ENCODE measurements at regions not wholly inside any gene's neighbourhood (a gene's known extent, or its start where the extent isn't known, plus 50 kb on each side); places are given as distances from the start of the nearest gene placed in this dataset.
"Not testable (repeated sequence)": the region's sequence is repeated elsewhere in the genome, so short reads cannot be mapped to it uniquely, and the experiment has no call there.

GRCh38 chr6:26720663-26721218 is 61.2 kb upstream of the ZNF322 start:
- not testable (repeated sequence) for DNase-seq (ENCODE audit: low read depth in 3 of 3)

GRCh38 chr6:26730019-26730766 is 70.6 kb upstream of the ZNF322 start:
- DNase-seq (ENCODE audit: low read depth in 3 of 3) = not testable (repeated sequence)

DNA sequence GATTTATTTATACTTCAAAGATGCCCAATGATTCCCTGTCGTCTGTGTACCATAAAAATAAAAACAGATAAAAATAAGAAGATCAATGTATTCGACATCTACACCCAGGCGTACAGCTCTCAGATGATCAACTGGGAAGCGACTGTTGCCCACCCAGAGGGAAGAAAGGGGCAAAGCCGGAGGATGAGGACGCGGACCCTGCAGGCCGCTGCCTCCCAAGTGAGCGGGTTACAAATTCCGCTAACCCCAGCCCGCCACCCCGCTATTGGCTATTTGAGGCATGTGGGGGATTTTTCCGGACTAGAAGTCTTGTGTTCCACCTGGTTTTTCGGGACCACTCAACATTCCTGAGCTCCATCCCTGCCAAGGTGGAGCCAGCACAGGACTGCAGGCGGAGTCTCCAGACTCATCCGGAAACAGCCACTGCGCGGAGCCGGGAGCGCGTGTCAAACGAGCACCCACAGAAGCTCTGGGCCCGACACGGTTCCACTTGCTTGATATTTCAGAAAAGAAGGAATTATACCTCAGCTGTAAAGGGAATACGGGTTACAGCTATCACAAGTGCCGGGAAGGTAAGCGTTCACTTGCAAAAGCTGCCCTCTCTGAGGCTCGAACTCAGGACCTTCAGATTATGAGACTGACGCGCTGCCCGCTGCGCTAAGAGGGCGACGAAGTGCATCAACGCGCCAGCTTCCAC is 75.4 kb upstream of the ZNF322 start:
- not testable (repeated sequence) for DNase-seq (ENCODE audit: low read depth in 3 of 3)

DNA sequence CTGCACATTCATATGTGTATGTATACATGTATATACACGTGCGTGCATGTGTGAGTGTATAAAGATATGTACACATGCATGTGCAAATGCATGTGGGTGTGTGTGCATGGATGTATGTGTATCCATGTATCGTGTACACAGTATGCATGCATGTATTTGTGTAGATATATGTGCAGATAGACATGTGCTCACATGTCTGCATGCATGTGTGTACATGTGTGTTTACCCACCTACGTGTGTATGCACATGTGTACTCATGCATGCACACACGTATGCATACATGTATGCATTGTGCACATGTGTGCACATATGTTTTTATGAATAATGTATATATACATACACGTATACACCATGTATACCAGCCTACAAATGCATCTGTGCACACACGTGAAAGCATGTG is 80.3 kb upstream of the ZNF322 start:
- DNase-seq (ENCODE audit: low read depth in 3 of 3) = no peak

- DNase-seq (ENCODE audit: low read depth in 3 of 3) = no peak
These were observed 83.7 kb upstream of the ZNF322 start for GRCh38 chr6:26743157-26743821.

DNA sequence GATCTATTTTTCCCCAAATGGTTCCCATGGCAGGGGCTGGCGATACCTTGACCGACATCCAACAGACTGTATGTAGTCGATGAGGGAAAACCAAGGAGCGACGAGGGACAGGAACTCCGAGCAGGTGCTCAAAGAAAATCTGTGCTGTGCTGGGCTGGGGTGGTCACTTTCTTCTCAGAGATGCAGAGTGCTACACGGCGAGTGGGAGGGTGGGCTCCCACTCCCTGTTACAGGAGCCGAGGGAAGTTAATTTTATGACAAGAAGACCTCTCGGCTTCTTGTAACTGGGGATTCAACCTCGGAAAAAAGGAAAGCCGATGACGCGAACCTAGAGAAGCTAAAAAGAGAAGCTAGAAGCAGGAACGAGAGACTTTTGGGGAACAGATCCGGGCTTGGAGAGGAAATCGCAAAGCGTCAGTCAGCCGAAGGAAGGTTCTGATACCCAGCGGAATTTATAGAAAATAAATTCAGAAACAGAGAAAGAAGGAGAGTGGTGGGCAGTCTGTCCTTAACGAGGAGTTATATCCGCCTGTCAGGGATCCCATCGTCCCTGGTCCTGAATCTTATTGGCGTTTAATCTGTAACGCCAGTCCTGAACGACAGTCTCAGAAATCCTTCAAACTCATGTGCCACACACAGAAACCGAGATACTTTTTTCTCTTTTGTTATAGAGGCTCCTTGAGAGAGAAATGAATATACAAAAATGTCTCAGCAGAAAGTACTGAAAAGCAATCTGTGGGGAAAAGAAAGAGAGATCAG is 84.6 kb upstream of the ZNF322 start:
- no peak for DNase-seq (ENCODE audit: low read depth in 3 of 3)

- not testable (repeated sequence) for DNase-seq (ENCODE audit: low read depth in 3 of 3)
These were observed 85.3 kb upstream of the ZNF322 start for GRCh38 chr6:26744837-26745282.

GRCh38 chr6:26745964-26746363 is 86.4 kb upstream of the ZNF322 start:
- DNase-seq (ENCODE audit: low read depth in 3 of 3) = not testable (repeated sequence)

DNA sequence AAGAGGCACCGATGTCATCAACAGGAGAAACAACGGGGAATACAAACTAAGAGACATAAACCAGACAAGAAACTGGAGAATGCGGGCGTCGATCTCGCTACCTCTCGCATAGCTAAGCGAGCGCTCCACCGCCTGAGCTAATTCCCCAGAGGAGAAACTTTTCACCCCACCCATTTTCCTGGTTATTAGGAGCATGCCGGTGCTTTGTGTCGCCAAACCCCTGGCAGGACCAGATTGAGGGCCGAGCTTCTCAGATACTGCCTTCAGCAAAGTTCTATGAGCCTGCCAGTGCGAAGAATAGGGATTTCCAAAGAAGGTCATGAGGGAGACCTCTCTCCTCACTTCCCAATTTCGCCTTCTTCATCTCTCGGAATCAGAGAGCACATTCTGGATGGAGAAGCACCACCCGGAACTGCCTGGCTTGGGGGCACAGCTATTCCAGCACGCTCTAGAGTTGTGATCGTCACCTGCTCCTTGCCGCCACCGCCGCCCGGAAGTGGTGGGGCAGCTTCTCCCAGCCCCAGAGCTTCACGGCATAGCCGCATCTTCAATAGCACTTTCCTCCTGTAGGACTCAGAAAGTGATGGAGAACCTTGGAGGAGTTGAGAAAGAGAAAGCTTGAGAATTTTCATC is 89.7 kb upstream of the ZNF322 start:
- not testable (repeated sequence) for DNase-seq (ENCODE audit: low read depth in 3 of 3)

DNA sequence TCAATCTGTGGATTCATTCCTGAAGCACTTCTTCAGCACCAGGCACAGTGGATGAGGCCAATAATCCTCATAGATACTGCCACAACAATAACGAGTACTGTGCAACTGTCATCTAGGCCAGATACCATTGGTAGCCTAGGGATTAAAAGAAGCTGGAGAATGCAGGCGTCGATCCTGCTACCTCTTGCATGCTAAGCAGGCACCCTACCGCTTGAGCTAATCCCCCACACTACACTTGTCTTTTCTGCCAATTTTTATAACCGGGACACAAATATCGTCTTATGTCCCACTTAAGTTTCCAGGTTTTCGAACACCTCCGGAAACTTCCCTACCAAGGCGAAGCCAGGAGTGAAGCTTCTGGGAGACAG is 90.2 kb upstream of the ZNF322 start:
- not testable (repeated sequence) for DNase-seq (ENCODE audit: low read depth in 3 of 3)

DNA sequence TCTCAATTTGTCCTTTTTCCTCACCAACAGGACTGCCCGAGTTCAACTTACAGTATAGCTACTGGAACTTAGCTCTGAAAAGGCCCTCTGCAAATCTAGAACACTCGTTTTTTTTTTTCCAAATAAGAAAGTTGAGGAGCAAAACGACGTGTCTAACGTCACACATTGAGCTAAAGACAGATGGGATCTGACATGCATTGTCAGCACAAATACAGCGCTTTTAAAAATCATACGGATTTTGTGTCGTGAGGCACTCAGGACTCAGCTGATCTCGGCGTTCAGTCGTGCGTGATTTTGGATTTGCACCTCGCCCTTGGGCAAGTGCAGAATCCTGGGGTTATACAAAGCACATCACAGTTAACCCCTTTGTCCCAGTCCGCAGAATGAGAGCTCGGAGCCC is 94.7 kb upstream of the ZNF322 start:
- no peak for DNase-seq (ENCODE audit: low read depth in 3 of 3)

DNA sequence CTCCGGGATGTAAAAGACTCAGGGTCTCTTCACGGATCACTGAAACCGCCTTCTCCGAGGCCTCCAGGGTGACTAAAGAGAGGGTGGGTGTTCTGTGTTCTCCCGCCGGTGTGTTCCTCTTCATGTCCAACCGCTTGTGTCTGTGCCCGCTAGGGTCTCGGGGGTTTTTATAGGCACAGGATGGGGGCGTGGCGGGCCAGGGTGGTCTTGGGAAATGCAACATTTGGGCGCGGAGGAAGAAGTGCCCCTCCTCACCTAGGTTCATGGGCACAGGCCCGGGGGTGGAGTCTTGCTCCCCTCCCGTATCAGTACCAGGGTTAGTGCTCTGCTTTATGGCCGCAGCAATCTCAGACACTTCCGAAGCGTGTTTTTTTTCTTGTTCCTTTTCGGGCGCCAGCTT is 95.3 kb upstream of the ZNF322 start:
- DNase-seq (ENCODE audit: low read depth in 3 of 3) = not testable (repeated sequence)

DNA sequence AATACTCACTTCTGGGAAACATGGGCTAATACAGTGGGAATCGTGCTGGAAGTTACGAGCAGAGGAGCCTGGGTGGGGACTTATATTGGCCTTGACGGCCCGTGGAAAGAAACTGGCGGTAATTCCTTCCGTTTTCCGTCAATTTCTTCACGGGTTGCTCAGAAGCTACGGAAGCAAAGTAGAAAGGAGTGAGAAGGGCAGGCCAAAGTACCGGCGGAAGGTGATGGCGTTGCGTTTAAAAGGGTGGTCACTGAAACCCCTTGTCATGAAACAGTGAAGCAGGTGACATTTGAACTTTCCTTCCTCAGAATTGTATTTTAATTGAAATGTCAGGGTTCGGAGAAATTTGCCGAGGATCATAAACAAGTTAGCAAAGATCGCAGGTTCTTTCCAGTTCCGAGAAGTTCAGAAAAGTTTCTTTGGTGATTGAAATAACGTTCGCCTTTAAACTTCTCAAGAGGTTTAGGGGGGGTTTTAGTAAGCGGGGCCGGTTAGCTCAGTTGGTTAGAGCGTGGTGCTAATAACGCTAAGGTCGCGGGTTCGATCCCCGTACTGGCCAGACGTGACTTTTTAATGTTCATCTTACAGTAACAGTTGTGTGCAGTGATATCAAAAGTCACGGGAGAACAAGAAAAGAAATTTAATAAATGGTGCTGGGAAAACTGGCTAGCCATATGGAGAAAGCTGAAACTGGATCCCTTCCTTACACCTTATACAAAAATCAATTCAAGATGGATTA is 96.7 kb upstream of the ZNF322 start:
- DNase-seq (ENCODE audit: low read depth in 3 of 3) = not testable (repeated sequence)

DNA sequence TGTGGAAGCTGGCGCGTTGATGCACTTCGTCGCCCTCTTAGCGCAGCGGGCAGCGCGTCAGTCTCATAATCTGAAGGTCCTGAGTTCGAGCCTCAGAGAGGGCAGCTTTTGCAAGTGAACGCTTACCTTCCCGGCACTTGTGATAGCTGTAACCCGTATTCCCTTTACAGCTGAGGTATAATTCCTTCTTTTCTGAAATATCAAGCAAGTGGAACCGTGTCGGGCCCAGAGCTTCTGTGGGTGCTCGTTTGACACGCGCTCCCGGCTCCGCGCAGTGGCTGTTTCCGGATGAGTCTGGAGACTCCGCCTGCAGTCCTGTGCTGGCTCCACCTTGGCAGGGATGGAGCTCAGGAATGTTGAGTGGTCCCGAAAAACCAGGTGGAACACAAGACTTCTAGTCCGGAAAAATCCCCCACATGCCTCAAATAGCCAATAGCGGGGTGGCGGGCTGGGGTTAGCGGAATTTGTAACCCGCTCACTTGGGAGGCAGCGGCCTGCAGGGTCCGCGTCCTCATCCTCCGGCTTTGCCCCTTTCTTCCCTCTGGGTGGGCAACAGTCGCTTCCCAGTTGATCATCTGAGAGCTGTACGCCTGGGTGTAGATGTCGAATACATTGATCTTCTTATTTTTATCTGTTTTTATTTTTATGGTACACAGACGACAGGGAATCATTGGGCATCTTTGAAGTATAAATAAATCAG is 106.8 kb upstream of the ZNF322 start:
- DNase-seq (ENCODE audit: low read depth in 3 of 3) = not testable (repeated sequence)

GRCh38 chr6:26770941-26771666 is 111.6 kb upstream of the ZNF322 start:
- not testable (repeated sequence) for DNase-seq (ENCODE audit: low read depth in 3 of 3)

- DNase-seq (ENCODE audit: low read depth in 3 of 3) = not testable (repeated sequence)
These were observed 113.9 kb upstream of the ZNF322 start for GRCh38 chr6:26773414-26773813.

DNA sequence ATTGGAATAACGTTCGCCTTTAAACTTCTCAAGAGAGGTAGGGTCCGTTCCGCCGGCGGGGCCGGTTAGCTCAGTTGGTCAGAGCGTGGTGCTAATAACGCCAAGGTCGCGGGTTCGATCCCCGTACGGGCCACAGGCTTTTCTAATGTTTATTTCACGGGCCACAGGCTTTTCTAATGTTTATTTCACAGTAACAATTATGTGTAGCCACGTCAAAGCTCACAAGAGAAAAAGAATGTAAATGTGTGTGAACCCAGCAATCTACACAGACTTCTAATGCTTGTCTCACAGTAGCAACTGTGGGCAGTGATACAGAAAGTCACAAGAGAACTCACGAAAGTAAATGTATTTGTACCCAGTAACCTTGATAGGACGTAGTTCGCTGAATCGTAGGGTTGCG is 121.0 kb upstream of the ZNF322 start:
- DNase-seq (ENCODE audit: low read depth in 3 of 3) = not testable (repeated sequence)

DNA sequence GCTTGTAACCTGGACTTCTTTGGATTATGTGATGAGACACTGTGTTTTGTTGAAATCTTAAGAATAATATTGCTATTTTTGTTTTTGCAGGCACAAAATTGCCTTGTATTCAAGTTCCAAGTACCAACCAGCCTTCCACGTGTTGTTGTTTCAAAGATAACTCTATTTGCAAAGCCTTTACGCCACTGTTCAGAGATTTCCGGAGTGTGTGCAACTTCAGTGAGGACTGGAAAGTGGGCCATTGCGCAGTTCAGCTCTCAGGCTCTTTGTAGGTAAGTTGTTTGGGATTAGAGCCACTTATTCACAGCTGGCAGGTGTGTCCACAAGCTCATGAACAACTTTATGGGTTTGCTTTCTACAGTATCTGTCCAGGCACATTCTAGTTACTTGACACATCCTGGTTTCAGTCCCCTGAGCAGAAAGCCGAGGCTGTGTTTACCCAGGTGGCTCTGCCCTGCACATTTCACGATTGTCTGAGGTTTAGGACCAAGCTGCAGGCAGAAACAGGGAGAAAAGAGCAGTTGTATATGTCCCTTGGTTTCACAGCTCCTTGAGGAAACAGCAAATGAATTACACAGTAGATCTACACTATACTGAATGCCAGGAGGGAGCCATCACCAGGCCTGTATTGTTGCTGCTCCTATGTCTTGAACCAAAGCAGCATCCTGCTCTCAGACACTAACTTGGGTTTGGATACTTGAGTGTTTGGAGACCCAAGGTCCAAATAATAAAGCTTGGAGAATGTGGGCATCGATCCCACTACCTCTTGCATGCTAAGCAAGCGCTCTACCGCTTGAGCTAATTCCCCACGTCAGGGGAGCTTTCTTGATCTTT is 136.1 kb upstream of the ZNF322 start:
- not testable (repeated sequence) for DNase-seq (ENCODE audit: low read depth in 3 of 3)

All from stimulated activated CD4-positive, alpha-beta T cell treated with anti-CD3 and anti-CD28 coated beads, TNF-alpha, amount 100 ng/mL, for 48 hours (primary cell).